ENCODE measurements at regions not wholly inside any gene's neighbourhood (a gene's known extent, or its start where the extent isn't known, plus 50 kb on each side); places are given as distances from the start of the nearest gene placed in this dataset.

DNA sequence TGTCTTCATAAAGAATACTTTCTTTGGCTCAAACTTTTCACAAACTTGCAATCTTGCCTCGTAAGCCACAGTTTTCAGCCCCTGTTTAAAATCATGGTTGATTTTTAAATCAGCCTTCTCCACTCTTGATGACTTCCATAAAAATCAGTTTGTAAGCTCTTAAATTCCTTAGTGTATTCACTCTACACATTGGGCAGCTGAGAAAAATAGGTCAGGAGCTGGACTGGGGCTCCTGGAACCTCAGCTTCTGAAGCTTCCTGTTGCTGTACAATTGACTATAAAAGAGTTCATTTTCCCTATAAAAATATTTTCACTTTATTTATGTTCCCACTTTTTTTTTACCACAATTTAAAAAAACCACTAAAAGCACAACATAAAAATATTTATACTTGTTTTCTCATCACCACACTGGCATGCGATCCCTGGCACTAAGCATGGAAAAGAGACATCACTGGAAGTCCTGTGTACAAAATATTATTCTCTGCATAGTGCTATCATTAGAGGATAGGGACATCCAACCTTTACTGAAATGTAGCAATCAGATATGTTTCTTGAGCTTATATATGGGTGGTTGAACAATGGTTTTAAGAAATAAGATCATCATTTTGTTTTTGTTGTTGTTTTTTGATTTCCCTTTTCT is 345.7 kb downstream of the FBXO8 start:
- TF ChIP-seq CTCF (IDR thresholded peaks at IDR 0.05; ENCODE audit: control extremely low read depth in 1 of 3, insufficient read depth in 1 of 3, low read depth in 1 of 3, low read length in 3 of 3) (no peak), TAF1 (IDR thresholded peaks at IDR 0.05; ENCODE audit: low read depth, low read length) (no peak), TEAD4 (IDR thresholded peaks at IDR 0.05; ENCODE audit: low read depth, low read length) (no peak), POLR2A (IDR thresholded peaks at IDR 0.05; ENCODE audit: control extremely low read depth in 1 of 2, low read depth in 2 of 2, low read length in 2 of 2) (no peak), USF2 (IDR thresholded peaks at IDR 0.05; ENCODE audit: low read length) (no peak)
- TF ChIP-seq, protein P1, sequence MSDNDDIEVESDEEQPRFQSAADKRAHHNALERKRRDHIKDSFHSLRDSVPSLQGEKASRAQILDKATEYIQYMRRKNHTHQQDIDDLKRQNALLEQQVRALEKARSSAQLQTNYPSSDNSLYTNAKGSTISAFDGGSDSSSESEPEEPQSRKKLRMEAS (IDR thresholded peaks at IDR 0.05): no peak
